Ishikawa (cell line): ENCODE measurements at regions not wholly inside any gene's neighbourhood (a gene's known extent, or its start where the extent isn't known, plus 50 kb on each side); places are given as distances from the start of the nearest gene placed in this dataset.

Experiments used
- CEBPB ChIP-seq: IDR thresholded peaks from 2 replicates; pipeline ENCODE4 v1.6.1; 2012
- CREB1 ChIP-seq: IDR thresholded peaks from 2 replicates; pipeline ENCODE4 v1.6.1; 2012; ENCODE audit warnings: low read depth
- EGR1 ChIP-seq: IDR thresholded peaks from 2 replicates; pipeline ENCODE4 v1.6.1; 2012
- EP300 ChIP-seq: IDR thresholded peaks from 2 replicates; pipeline ENCODE4 v1.6.1; 2012; ENCODE audit warnings: borderline replicate concordance
- FOXM1 ChIP-seq: IDR thresholded peaks from 2 replicates; pipeline ENCODE4 v1.6.1; 2012; ENCODE audit warnings: low read depth, borderline replicate concordance
- NFIC ChIP-seq: IDR thresholded peaks from 2 replicates; pipeline ENCODE4 v1.6.1; 2012
- RAD21 ChIP-seq: IDR thresholded peaks from 2 replicates; pipeline ENCODE4 v1.6.1; 2012; ENCODE audit warnings: low read depth
- TAF1 ChIP-seq: IDR thresholded peaks from 2 replicates; pipeline ENCODE4 v1.6.1; 2012; ENCODE audit warnings: low read depth, mild to moderate bottlenecking
- TCF12 ChIP-seq: IDR thresholded peaks from 2 replicates; pipeline ENCODE4 v1.6.1; 2012; ENCODE audit warnings: low read depth
- TEAD4 ChIP-seq: IDR thresholded peaks from 2 replicates; pipeline ENCODE4 v1.6.1; 2012
- YY1 ChIP-seq: IDR thresholded peaks from 2 replicates; pipeline ENCODE4 v1.6.1; 2012; ENCODE audit warnings: low read depth
- ZBTB7A ChIP-seq: IDR thresholded peaks from 2 replicates; pipeline ENCODE4 v1.6.1; 2012; ENCODE audit warnings: low read depth
- TF ChIP-seq, protein P1 (sequence below): IDR thresholded peaks from 2 replicates; pipeline ENCODE4 v1.6.1; 2012
- TF ChIP-seq, protein P2 (sequence below): IDR thresholded peaks from 2 replicates; pipeline ENCODE4 v1.6.1; 2012; ENCODE audit warnings: low read depth, mild to moderate bottlenecking
- TF ChIP-seq, protein P3 (sequence below): IDR thresholded peaks from 2 replicates; pipeline ENCODE4 v1.6.1; 2012

DNA sequence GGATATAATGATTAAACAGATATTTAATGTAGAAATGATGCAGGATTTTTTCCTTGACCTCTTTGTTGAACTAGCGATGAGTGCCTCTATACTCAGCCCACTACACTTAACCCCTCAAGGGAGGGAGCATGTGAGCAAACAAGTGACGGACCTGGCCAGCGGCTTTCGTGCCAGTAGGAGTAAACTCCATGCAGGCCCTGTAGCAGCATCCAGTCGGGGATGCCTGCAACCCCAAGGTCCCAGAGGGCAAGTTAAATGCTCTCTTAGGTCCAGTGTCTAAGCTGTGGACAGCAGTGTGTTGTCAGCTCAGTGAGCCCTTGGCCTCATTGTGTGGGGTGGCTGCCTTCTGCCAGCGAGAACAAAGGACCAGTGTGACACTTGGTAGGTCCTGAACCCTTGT lies 708.7 kb downstream of the TECRL start:
- TF ChIP-seq ZBTB7A (no peak), TEAD4 (no peak), EP300 (no peak), CREB1 (no peak), EGR1 (no peak), NFIC (no peak), RAD21 (no peak), YY1 (no peak)
- TF ChIP-seq, protein P1, sequence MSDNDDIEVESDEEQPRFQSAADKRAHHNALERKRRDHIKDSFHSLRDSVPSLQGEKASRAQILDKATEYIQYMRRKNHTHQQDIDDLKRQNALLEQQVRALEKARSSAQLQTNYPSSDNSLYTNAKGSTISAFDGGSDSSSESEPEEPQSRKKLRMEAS, result no peak
- TF ChIP-seq, protein P2, sequence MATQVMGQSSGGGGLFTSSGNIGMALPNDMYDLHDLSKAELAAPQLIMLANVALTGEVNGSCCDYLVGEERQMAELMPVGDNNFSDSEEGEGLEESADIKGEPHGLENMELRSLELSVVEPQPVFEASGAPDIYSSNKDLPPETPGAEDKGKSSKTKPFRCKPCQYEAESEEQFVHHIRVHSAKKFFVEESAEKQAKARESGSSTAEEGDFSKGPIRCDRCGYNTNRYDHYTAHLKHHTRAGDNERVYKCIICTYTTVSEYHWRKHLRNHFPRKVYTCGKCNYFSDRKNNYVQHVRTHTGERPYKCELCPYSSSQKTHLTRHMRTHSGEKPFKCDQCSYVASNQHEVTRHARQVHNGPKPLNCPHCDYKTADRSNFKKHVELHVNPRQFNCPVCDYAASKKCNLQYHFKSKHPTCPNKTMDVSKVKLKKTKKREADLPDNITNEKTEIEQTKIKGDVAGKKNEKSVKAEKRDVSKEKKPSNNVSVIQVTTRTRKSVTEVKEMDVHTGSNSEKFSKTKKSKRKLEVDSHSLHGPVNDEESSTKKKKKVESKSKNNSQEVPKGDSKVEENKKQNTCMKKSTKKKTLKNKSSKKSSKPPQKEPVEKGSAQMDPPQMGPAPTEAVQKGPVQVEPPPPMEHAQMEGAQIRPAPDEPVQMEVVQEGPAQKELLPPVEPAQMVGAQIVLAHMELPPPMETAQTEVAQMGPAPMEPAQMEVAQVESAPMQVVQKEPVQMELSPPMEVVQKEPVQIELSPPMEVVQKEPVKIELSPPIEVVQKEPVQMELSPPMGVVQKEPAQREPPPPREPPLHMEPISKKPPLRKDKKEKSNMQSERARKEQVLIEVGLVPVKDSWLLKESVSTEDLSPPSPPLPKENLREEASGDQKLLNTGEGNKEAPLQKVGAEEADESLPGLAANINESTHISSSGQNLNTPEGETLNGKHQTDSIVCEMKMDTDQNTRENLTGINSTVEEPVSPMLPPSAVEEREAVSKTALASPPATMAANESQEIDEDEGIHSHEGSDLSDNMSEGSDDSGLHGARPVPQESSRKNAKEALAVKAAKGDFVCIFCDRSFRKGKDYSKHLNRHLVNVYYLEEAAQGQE, result no peak

DNA sequence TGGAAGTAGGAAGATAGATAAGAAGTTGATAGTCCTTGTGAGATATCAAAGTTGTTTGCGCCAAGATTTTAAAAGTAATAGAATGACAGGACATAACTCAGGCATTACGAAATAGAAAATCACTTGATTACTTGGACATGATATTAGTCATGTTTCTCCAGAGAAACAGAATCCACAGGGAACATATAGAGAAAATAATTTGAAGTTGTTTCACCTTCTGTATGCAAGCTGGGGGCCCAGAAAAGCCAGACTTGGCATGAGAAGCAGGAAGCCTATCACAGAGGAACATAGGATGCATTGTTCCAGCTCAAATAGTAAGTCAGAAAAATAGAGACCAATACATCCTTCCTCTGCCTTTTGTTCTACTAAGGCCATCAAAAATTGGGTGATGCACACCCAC lies 715.9 kb downstream of the TECRL start:
- no peak for TF ChIP-seq TCF12
- TF ChIP-seq CEBPB, result no peak
- no peak for TF ChIP-seq EP300
- TF ChIP-seq, protein P3, sequence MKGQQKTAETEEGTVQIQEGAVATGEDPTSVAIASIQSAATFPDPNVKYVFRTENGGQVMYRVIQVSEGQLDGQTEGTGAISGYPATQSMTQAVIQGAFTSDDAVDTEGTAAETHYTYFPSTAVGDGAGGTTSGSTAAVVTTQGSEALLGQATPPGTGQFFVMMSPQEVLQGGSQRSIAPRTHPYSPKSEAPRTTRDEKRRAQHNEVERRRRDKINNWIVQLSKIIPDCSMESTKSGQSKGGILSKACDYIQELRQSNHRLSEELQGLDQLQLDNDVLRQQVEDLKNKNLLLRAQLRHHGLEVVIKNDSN, result no peak

DNA sequence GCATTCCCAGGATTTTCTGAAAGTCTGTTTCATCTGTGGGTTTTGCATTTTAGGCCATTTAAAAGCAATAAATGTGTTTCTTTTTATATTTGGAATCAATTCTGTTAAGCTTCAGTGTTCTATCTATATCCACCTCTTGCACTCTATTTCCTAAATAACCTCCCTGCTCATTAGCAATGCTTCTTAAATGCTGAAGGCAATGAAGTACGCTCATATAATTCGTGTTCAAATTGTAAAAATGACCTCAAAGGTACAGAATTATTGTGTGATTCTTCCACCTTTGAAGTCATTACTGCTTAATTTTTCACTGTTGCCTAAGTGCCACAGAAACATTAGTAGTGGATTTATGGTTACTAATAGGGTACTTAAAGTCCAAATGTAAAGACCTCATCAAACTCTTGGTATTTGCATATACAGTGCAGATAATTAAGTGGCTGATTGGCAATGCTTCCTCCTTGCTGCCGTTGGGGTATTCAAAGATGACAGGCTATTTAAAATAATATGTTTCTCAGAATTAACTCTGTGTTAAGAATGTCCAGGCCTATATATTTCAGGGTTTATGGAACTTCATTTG lies 730.8 kb downstream of the TECRL start:
- TF ChIP-seq ZBTB7A, result no peak
- TF ChIP-seq CEBPB, result no peak
- no peak for TF ChIP-seq RAD21
- no peak for TF ChIP-seq FOXM1
- no peak for TF ChIP-seq TAF1
- no peak for TF ChIP-seq TCF12
- no peak for TF ChIP-seq EP300
- no peak for TF ChIP-seq EGR1
- TF ChIP-seq CREB1, result no peak
- TF ChIP-seq, protein P2, result no peak
- no peak for TF ChIP-seq NFIC
- TF ChIP-seq, protein P3, result no peak
- no peak for TF ChIP-seq YY1

DNA sequence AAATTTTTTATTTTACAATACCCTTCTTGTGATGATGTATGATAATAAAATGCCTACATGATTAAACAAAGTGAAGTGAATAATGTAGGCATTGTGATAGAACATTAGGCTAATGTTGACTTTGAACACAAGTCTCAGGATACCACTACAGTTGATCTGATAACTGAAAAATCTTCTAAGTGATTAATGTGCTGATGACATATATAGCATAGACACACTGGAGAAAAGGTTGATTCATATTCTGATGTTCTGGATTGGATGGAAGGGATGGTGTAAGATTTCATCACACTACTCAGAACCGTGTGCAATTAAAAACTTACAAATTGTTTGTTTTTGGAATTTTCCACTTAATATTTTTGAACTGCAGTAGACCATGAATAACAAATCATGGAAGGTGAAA lies 738.5 kb downstream of the TECRL start:
- TF ChIP-seq, protein P1, result no peak
- TF ChIP-seq RAD21 (no peak), TAF1 (no peak), YY1 (no peak), CREB1 (no peak), TEAD4 (no peak), ZBTB7A (no peak), FOXM1 (no peak), EGR1 (no peak), NFIC (no peak), CEBPB (no peak), EP300 (no peak), TCF12 (no peak)
- TF ChIP-seq, protein P2, result no peak
- TF ChIP-seq, protein P3, result no peak
